GM23338 (cell line): ENCODE measurements at regions not wholly inside any gene's neighbourhood (a gene's known extent, or its start where the extent isn't known, plus 50 kb on each side); places are given as distances from the start of the nearest gene placed in this dataset.

Experiments
- ATAC-seq: fragments of 200-7000 bp; cut with Tn5 transposase; 3 replicates; pipeline ENCODE4 v1.9.1; 2020
- DNase-seq: peaks from one replicate; pipeline ENCODE4 v3.0.0-alpha.2; 2015; ENCODE audit warnings: low spot score
- H2AFZ ChIP-seq: fragments of 200-600 bp; sonication (generic); 2 replicates; pipeline ENCODE4 v1.8.0; 2016; ENCODE audit warnings: antibody characterized with exemption, mild to moderate bottlenecking, moderate library complexity
- H3F3A ChIP-seq: fragments of 200-600 bp; sonication (generic); replicated peaks from 2 replicates; pipeline ENCODE4 v1.8.0; 2017; ENCODE audit warnings: antibody characterized with exemption, mixed run types, low read depth
- H3K27ac ChIP-seq: fragments of 200-600 bp; sonication (generic); 2 replicates; pipeline ENCODE4 v1.6.1; 2016; ENCODE audit warnings: low read depth
- H3K27me3 ChIP-seq: fragments of 200-600 bp; sonication (generic); 2 replicates; pipeline ENCODE4 v1.8.0; 2016; ENCODE audit warnings: mild to moderate bottlenecking, mixed run types, moderate library complexity; ENCODE audit not compliant: insufficient read depth
- H3K36me3 ChIP-seq: fragments of 200-600 bp; sonication (generic); 2 replicates; pipeline ENCODE4 v1.8.0; 2016; ENCODE audit warnings: mild to moderate bottlenecking; ENCODE audit not compliant: insufficient read depth
- H3K4me1 ChIP-seq: fragments of 200-600 bp; sonication (generic); 2 replicates; pipeline ENCODE4 v1.8.0; 2016; ENCODE audit warnings: mild to moderate bottlenecking, moderate library complexity; ENCODE audit not compliant: insufficient read depth
- H3K4me2 ChIP-seq: fragments of 200-600 bp; sonication (generic); 2 replicates; pipeline ENCODE4 v1.7.1; 2017; ENCODE audit warnings: mixed run types
- H3K4me3 ChIP-seq: fragments of 200-600 bp; sonication (generic); 2 replicates; pipeline ENCODE4 v1.6.1; 2016; ENCODE audit warnings: mixed run types
- H3K79me2 ChIP-seq: fragments of 200-600 bp; sonication (generic); replicated peaks from 2 replicates; pipeline ENCODE4 v1.8.0; 2017; ENCODE audit warnings: mild to moderate bottlenecking; ENCODE audit not compliant: insufficient read depth
- H3K9me2 ChIP-seq: fragments of 200-600 bp; sonication (generic); 2 replicates; pipeline ENCODE4 v1.8.0; 2017; ENCODE audit not compliant: insufficient read depth
- H4K20me1 ChIP-seq: fragments of 200-600 bp; sonication (generic); replicated peaks from 2 replicates; pipeline ENCODE4 v1.8.0; 2017; ENCODE audit warnings: mild to moderate bottlenecking; ENCODE audit not compliant: insufficient read depth
- H3K27ac Mint-ChIP-seq: 2 replicates; pipeline ENCODE4 v1.8.0; 2020; ENCODE audit warnings: inconsistent platforms, mild to moderate bottlenecking, moderate library complexity, mixed read lengths
- H3K27me3 Mint-ChIP-seq: 3 replicates; pipeline ENCODE4 v1.8.0; 2022; ENCODE audit warnings: low read depth, mild to moderate bottlenecking, moderate library complexity, mixed read lengths, inconsistent platforms; ENCODE audit not compliant: insufficient read depth, poor library complexity
- H3K36me3 Mint-ChIP-seq: 3 replicates; pipeline ENCODE4 v1.8.0; 2021; ENCODE audit warnings: low read depth, mild to moderate bottlenecking, inconsistent platforms, moderate library complexity, mixed read lengths
- H3K4me1 Mint-ChIP-seq: 3 replicates; pipeline ENCODE4 v1.8.0; 2020; ENCODE audit warnings: mild to moderate bottlenecking, inconsistent platforms, mixed read lengths
- H3K4me3 Mint-ChIP-seq: 3 replicates; pipeline ENCODE4 v1.8.0; 2021; ENCODE audit warnings: moderate library complexity, mild to moderate bottlenecking, inconsistent platforms, mixed read lengths
- H3K9me3 Mint-ChIP-seq: 3 replicates; pipeline ENCODE4 v1.8.0; 2020; ENCODE audit warnings: moderate library complexity, mild to moderate bottlenecking, inconsistent platforms, mixed read lengths
- CREB1 ChIP-seq: fragments of 250-450 bp; sonication (Bioruptor Pico); IDR thresholded peaks from 2 replicates; pipeline ENCODE4 v1.5.0; 2020; ENCODE audit warnings: low read depth, mild to moderate bottlenecking, moderate library complexity
- CTCF ChIP-seq, 2 experiments: fragments of 200-600 bp in 1 of 2; sonication (generic) in 1 of 2; conservative IDR thresholded peaks; 2 replicates each; pipeline versions ENCODE4 v1.5.1 to v1.6.1; 2016 to 2017; ENCODE audit warnings: antibody characterized with exemption in 2 of 2, low read depth in 2 of 2, mild to moderate bottlenecking in 2 of 2, moderate library complexity in 1 of 2
- ZNF331 ChIP-seq: fragments of 250-450 bp; sonication (Bioruptor Pico); IDR thresholded peaks from 2 replicates; pipeline ENCODE4 v1.5.0; 2020; ENCODE audit warnings: low read depth, mild to moderate bottlenecking, moderate library complexity
- ZNF462 ChIP-seq: fragments of 250-450 bp; sonication (Bioruptor Pico); IDR thresholded peaks from 2 replicates; pipeline ENCODE4 v1.5.0; 2020; ENCODE audit warnings: mild to moderate bottlenecking, moderate library complexity

GRCh38 chr11:95698676-95699557 lies 90.7 kb downstream of the FAM76B start:
- Mint-ChIP-seq H3K4me1 (peaks cover 17% of the 10 kb centered on the region; the same call in 2 of the 3 replicates), H3K4me3 (no peak overlapping the region), H3K27ac (no peak overlapping the region), H3K36me3 (no peaks in the 10 kb centered on the region), H3K27me3 (no peaks in the 10 kb centered on the region), H3K9me3 (no peaks in the 10 kb centered on the region)
- Histone ChIP-seq H3K27ac (no peak overlapping the region), H3K36me3 (no peaks in the 10 kb centered on the region), H3K4me2 (no peak overlapping the region), H3K27me3 (no peaks in the 10 kb centered on the region), H3F3A (no peaks in the 10 kb centered on the region), H3K79me2 (no peaks in the 10 kb centered on the region), H4K20me1 (no peaks in the 10 kb centered on the region), H3K4me1 (peaks cover 10% of the 10 kb centered on the region; the same call in 1 of the 2 replicates), H3K4me3 (no peak overlapping the region), H3K9me2 (no peaks in the 10 kb centered on the region), H2AFZ (no peak overlapping the region)
- no peak for TF ChIP-seq ZNF331
- no peak for TF ChIP-seq ZNF462 (CRISPR knock-in tag)
- no peak for TF ChIP-seq CREB1 (CRISPR knock-in tag)
- TF ChIP-seq CTCF (conservative IDR thresholded peaks at IDR 0.05; ENCODE audit: low read depth in 2 of 2): no peak
- no peak for DNase-seq
- no peak for ATAC-seq
